Heart left ventricle (tissue), 16 donors: ENCODE measurements at regions not wholly inside any gene's neighbourhood (a gene's known extent, or its start where the extent isn't known, plus 50 kb on each side); places are given as distances from the start of the nearest gene placed in this dataset.

Experiments
- ATAC-seq, 4 donors: fragments of 200-7000 bp; cut with Tn5 transposase; one replicate each; pipeline ENCODE4 v1.9.1; 2020 to 2022; ENCODE audit warnings: moderate library complexity in 4 of 4, mild to moderate bottlenecking in 3 of 4, moderate number of reproducible peaks in 1 of 4
- DNase-seq, 5 donors: peaks; one replicate each; pipeline ENCODE4 v3.0.0-alpha.2; 2020
- H3K27ac ChIP-seq, 12 donors: fragments of 200-600 bp; sonication (generic) in 4 of 12; one replicate each; pipeline versions ENCODE4 v1.5.0 to v1.8.0; 2016 to 2022; ENCODE audit warnings: mild to moderate bottlenecking in 2 of 12
- H3K27me3 ChIP-seq, 9 donors: fragments of 200-600 bp; sonication (generic) in 2 of 9; one replicate each; pipeline versions ENCODE4 v1.5.1 to v1.8.0; 2016 to 2022; ENCODE audit warnings: mild to moderate bottlenecking in 3 of 9
- H3K36me3 ChIP-seq, 9 donors: fragments of 200-600 bp; sonication (generic) in 2 of 9; one replicate each; pipeline versions ENCODE4 v1.5.0 to v1.8.0; 2018 to 2022; ENCODE audit warnings: mild to moderate bottlenecking in 2 of 9
- H3K4me1 ChIP-seq, 12 donors: fragments of 200-600 bp; sonication (generic) in 4 of 12; one replicate each; pipeline versions ENCODE4 v1.5.0 to v1.8.0; 2016 to 2022; ENCODE audit warnings: mild to moderate bottlenecking in 3 of 12
- H3K4me3 ChIP-seq, 12 donors: fragments of 200-600 bp; sonication (generic) in 4 of 12; one replicate each; pipeline versions ENCODE4 v1.5.0 to v1.8.0; 2017 to 2022; ENCODE audit warnings: mild to moderate bottlenecking in 9 of 12, moderate library complexity in 4 of 12
- H3K9me3 ChIP-seq, 12 donors: fragments of 200-600 bp; sonication (generic) in 4 of 12; one replicate each; pipeline versions ENCODE4 v1.5.0 to v1.8.0; 2016 to 2022; ENCODE audit warnings: mild to moderate bottlenecking in 1 of 12
- CTCF ChIP-seq, 12 donors: fragments of 200-600 bp; sonication (generic) in 4 of 12; IDR thresholded peaks; one replicate each; pipeline versions ENCODE4 v1.5.0 to v1.8.0; 2018 to 2022; ENCODE audit warnings: antibody characterized with exemption in 12 of 12, mild to moderate bottlenecking in 5 of 12
- POLR2A ChIP-seq, 2 donors: fragments of 450-650 bp; IDR thresholded peaks; one replicate each; pipeline ENCODE4 v1.6.1; 2017; ENCODE audit warnings: antibody characterized with exemption in 2 of 2, mild to moderate bottlenecking in 2 of 2, moderate library complexity in 2 of 2
- WGBS, 4 donors: extraction: QIAGEN DNeasy Blood & Tissue Kit in 2 of 4; methylation state at CpG; one replicate each; pipeline versions ENCODE4 v1.1.5 to v1.1.7; 2013 to 2018; 5-methylcytosine and 5-hydroxymethylcytosine counted together
- intact Hi-C, 10 donors: fragments of 100-400 bp; cut with DNase I; formaldehyde crosslinking; loops; one replicate each; pipeline versions ENCODE4 v1.11.1 to v1.14.2; 2022
- donor health status: ischemic (EF 13 %, LVEDD 7.1; RV severe dilation, severe dysfunction).
- donor health status: healthy with polysubstance abuse.
- donor health status: DM: no; HTN: yes; CAD: no.
- donor health status: DM: no; HTN: no; CAD: no.
- donor health status: ischemic (EF 25% LVEDD 6.9; RV normal size, moderate dysfunction).
- donor health status: ischemic (EF 25% LVEDD 5.7; RV mildly dilated, moderate dysfunction).
- donor health status: healthy.
- donor health status: DM: yes; HTN: yes; CAD: no.
- donor health status: ischemic (EF 35%, LVEDD 5.7; RV mildly dilated, moderate dysfunction).
- donor health status: nonischemic (EF 11% LVEDD 7.7; RV severe dilation, severe dysfunction).
- donor health status: DM: yes; HTN: yes; CAD: no.
- donor health status: PGD.
- donor health status: ischemic (EF 29% LVEDD 5.4; RV normal size, mild dysfunction).
- donor health status: nonischemic (EF 23%, LVEDD 6.1; RV moderate dilation, normal function).

- ATAC-seq (no peak), DNase-seq (no peak)
- H3K4me1 ChIP-seq: no peaks in the 10 kb centered on the region
- TF ChIP-seq CTCF (IDR thresholded peaks at IDR 0.05): no peak
- TF ChIP-seq POLR2A (IDR thresholded peaks at IDR 0.05): no peak
- H3K36me3 ChIP-seq: no peaks in the 10 kb centered on the region
- no peaks in the 10 kb centered on the region for H3K9me3 ChIP-seq
- H3K4me3 ChIP-seq: no peak overlapping the region
- H3K27me3 ChIP-seq: no peaks in the 10 kb centered on the region
- WGBS, 4 donors: 78 to 88% (median 83%) methylated on average over 1 of the region's 1 CpG
- intact Hi-C loops: no loop called here
- H3K27ac ChIP-seq: no peak overlapping the region
Measured at GRCh38 chr7:24365606-24366005, 81.6 kb downstream of the NPY start.

GRCh38 chr7:24366876-24367275 lies 82.9 kb downstream of the NPY start:
- Histone ChIP-seq H3K27ac (no peak overlapping the region), H3K4me3 (no peak overlapping the region), H3K27me3 (no peaks in the 10 kb centered on the region), H3K4me1 (no peaks in the 10 kb centered on the region), H3K36me3 (no peaks in the 10 kb centered on the region), H3K9me3 (no peaks in the 10 kb centered on the region)
- DNase-seq: no peak
- ATAC-seq: no peak
- intact Hi-C loops: no loop called here
- TF ChIP-seq POLR2A (IDR thresholded peaks at IDR 0.05) (no peak), CTCF (IDR thresholded peaks at IDR 0.05) (no peak)
- 71 to 79% (median 76%) methylated on average over 4 of the region's 4 CpGs for WGBS, 4 donors

DNA sequence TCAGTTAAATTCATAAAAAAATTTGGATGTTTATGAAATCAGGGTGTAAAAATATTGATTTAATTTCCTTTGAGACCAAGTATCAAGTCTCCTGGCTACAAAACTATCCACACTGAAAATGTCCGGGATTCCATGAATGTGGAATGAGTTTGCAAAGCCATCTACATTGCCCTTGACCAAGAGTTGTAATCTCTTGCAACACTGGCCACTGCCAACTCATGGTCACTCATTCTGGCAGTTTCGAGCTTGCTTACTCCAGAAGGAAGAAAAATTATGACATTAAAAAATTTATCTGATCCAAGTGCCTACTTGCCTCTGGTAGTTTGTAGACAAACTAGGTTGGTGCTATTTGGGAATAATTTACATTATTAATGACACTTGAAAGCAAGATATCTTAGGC lies 84.2 kb downstream of the NPY start:
- Histone ChIP-seq H3K9me3 (no peaks in the 10 kb centered on the region), H3K4me1 (no peaks in the 10 kb centered on the region), H3K27ac (no peak overlapping the region), H3K4me3 (no peak overlapping the region), H3K27me3 (no peaks in the 10 kb centered on the region), H3K36me3 (no peaks in the 10 kb centered on the region)
- DNase-seq (no peak), ATAC-seq (no peak)
- no peak for TF ChIP-seq POLR2A (IDR thresholded peaks at IDR 0.05)
- 77 to 86% (median 81%) methylated on average over 2 of the region's 2 CpGs for WGBS, 4 donors
- intact Hi-C loops: no loop called here

DNA sequence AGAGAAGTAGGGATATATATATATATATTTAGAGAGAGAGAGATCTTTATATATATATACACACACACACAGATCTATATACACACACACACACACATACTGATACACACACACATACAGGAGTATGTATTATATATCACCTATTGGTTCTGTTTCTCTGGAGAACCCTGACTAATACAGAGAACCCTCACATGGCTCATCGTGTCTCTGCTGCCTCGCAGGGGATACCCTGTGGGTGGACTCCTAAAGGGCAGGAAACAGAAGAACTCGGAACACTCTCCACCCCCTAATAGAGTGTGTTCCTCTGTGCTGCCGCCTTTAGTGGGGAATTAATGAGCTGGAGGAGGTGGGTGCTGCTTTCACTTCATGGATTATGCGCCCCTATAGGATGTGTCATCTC lies 86.6 kb downstream of the NPY start:
- H3K36me3 ChIP-seq: no peaks in the 10 kb centered on the region
- H3K4me1 ChIP-seq: no peaks in the 10 kb centered on the region
- TF ChIP-seq CTCF (IDR thresholded peaks at IDR 0.05) (no peak), POLR2A (IDR thresholded peaks at IDR 0.05) (no peak)
- 60 to 91% (median 80%) methylated on average over 1 to 5 of the region's 5 CpGs for WGBS, 4 donors
- H3K9me3 ChIP-seq: no peaks in the 10 kb centered on the region
- peaks cover 0 to 5% (median 0%) of the 10 kb centered on the region in 9 donors for H3K27me3 ChIP-seq
- H3K4me3 ChIP-seq: no peak overlapping the region
- ATAC-seq (no peak), DNase-seq (no peak)
- H3K27ac ChIP-seq: no peak overlapping the region
- intact Hi-C loops: no loop called here
